ENCODE measurements at regions not wholly inside any gene's neighbourhood (a gene's known extent, or its start where the extent isn't known, plus 50 kb on each side); places are given as distances from the start of the nearest gene placed in this dataset.

- H3K9ac ChIP-seq (ENCODE audit: low read depth in 1 of 2, low read length in 2 of 2): no peak overlapping the region
- H3K27ac ChIP-seq (ENCODE audit: low read depth in 2 of 2, low read length in 2 of 2): no peak overlapping the region
- no peaks in the 10 kb centered on the region for H3K9me3 ChIP-seq (ENCODE audit: control insufficient read depth in 2 of 2, low read length in 2 of 2)
- no peaks in the 10 kb centered on the region for H3K36me3 ChIP-seq (ENCODE audit: control insufficient read depth in 2 of 2, insufficient read depth in 2 of 2, low read length in 2 of 2)
- no peaks in the 10 kb centered on the region for H3K4me1 ChIP-seq (ENCODE audit: control insufficient read depth in 2 of 2, insufficient read depth in 2 of 2, low read length in 2 of 2)
- H3K27me3 ChIP-seq (ENCODE audit: control insufficient read depth in 2 of 2, insufficient read depth in 2 of 2, low read length in 2 of 2): no peaks in the 10 kb centered on the region
- H3K4me3 ChIP-seq (ENCODE audit: low read length in 2 of 2): no peak overlapping the region
Measured at GRCh38 chr3:115423170-115423569, 200.1 kb upstream of the GAP43 start.

GRCh38 chr3:115428841-115429240, 194.5 kb upstream of the GAP43 start:
- H3K9ac ChIP-seq (ENCODE audit: low read depth in 1 of 2, low read length in 2 of 2): no peak overlapping the region
- no peak overlapping the region for H3K4me3 ChIP-seq (ENCODE audit: low read length in 2 of 2)
- H3K4me1 ChIP-seq (ENCODE audit: control insufficient read depth in 2 of 2, insufficient read depth in 2 of 2, low read length in 2 of 2): no peaks in the 10 kb centered on the region
- no peaks in the 10 kb centered on the region for H3K27me3 ChIP-seq (ENCODE audit: control insufficient read depth in 2 of 2, insufficient read depth in 2 of 2, low read length in 2 of 2)
- H3K9me3 ChIP-seq (ENCODE audit: control insufficient read depth in 2 of 2, low read length in 2 of 2): no peaks in the 10 kb centered on the region
- H3K27ac ChIP-seq (ENCODE audit: low read depth in 2 of 2, low read length in 2 of 2): no peak overlapping the region
- H3K36me3 ChIP-seq (ENCODE audit: control insufficient read depth in 2 of 2, insufficient read depth in 2 of 2, low read length in 2 of 2): no peaks in the 10 kb centered on the region

DNA sequence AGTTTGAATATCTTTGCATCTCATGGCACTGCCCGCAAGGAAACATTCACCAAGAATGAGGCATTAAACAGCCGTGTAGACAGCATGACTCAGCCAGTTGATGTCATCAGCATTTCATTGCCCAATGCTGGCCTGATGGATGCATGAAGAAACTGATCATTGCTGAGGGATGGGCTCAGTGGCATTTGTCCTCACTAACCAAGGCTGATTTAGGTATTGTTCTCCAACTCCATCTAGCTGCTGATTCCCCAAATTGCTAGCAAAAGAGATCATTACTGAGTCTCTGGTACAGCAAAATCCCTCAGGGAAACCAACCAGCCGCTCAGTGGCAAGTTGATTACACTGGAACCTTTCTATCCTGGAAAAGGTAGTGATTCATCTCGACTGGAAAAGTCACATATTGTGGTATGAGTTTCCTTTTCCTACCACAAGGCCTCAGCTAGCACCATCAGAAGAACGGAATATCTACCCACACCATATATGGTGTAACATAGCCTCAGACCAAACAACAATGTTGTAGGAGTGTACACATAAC, 186.5 kb upstream of the GAP43 start:
- Histone ChIP-seq H3K4me1 (ENCODE audit: control insufficient read depth in 2 of 2, insufficient read depth in 2 of 2, low read length in 2 of 2) (no peaks in the 10 kb centered on the region), H3K9ac (ENCODE audit: low read depth in 1 of 2, low read length in 2 of 2) (no peak overlapping the region), H3K36me3 (ENCODE audit: control insufficient read depth in 2 of 2, insufficient read depth in 2 of 2, low read length in 2 of 2) (no peaks in the 10 kb centered on the region), H3K9me3 (ENCODE audit: control insufficient read depth in 2 of 2, low read length in 2 of 2) (no peaks in the 10 kb centered on the region), H3K4me3 (ENCODE audit: low read length in 2 of 2) (no peak overlapping the region), H3K27ac (ENCODE audit: low read depth in 2 of 2, low read length in 2 of 2) (no peak overlapping the region), H3K27me3 (ENCODE audit: control insufficient read depth in 2 of 2, insufficient read depth in 2 of 2, low read length in 2 of 2) (no peaks in the 10 kb centered on the region)

- H3K36me3 ChIP-seq (ENCODE audit: control insufficient read depth in 2 of 2, insufficient read depth in 2 of 2, low read length in 2 of 2): no peaks in the 10 kb centered on the region
- H3K4me3 ChIP-seq (ENCODE audit: low read length in 2 of 2): no peak overlapping the region
- H3K27ac ChIP-seq (ENCODE audit: low read depth in 2 of 2, low read length in 2 of 2): no peak overlapping the region
- H3K9me3 ChIP-seq (ENCODE audit: control insufficient read depth in 2 of 2, low read length in 2 of 2): no peaks in the 10 kb centered on the region
- H3K4me1 ChIP-seq (ENCODE audit: control insufficient read depth in 2 of 2, insufficient read depth in 2 of 2, low read length in 2 of 2): no peaks in the 10 kb centered on the region
- no peaks in the 10 kb centered on the region for H3K27me3 ChIP-seq (ENCODE audit: control insufficient read depth in 2 of 2, insufficient read depth in 2 of 2, low read length in 2 of 2)
- H3K9ac ChIP-seq (ENCODE audit: low read depth in 1 of 2, low read length in 2 of 2): no peak overlapping the region
Measured at GRCh38 chr3:115438799-115439198, 184.5 kb upstream of the GAP43 start.

DNA sequence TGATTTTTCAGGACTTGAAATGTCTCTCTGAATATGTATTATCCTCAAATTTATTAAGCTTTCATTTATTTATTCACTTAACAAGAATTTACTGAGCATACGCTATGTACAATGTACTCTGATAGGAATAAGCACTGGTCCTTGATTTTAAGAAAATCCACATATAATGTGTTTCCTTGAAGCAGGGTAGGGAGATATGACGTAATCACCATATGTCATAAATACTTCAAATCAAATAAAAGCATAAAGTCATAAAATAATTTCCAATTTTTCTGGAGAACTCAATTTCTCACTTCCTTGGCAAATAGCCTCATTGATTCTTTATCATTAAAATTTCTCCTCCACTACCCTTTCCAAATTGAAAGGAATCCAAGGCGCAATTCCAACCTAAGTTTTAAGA, 177.8 kb upstream of the GAP43 start:
- Histone ChIP-seq H3K27me3 (ENCODE audit: control insufficient read depth in 2 of 2, insufficient read depth in 2 of 2, low read length in 2 of 2) (no peaks in the 10 kb centered on the region), H3K4me1 (ENCODE audit: control insufficient read depth in 2 of 2, insufficient read depth in 2 of 2, low read length in 2 of 2) (no peaks in the 10 kb centered on the region), H3K9ac (ENCODE audit: low read depth in 1 of 2, low read length in 2 of 2) (no peak overlapping the region), H3K4me3 (ENCODE audit: low read length in 2 of 2) (no peak overlapping the region), H3K9me3 (ENCODE audit: control insufficient read depth in 2 of 2, low read length in 2 of 2) (no peaks in the 10 kb centered on the region), H3K36me3 (ENCODE audit: control insufficient read depth in 2 of 2, insufficient read depth in 2 of 2, low read length in 2 of 2) (no peaks in the 10 kb centered on the region), H3K27ac (ENCODE audit: low read depth in 2 of 2, low read length in 2 of 2) (no peak overlapping the region)

DNA sequence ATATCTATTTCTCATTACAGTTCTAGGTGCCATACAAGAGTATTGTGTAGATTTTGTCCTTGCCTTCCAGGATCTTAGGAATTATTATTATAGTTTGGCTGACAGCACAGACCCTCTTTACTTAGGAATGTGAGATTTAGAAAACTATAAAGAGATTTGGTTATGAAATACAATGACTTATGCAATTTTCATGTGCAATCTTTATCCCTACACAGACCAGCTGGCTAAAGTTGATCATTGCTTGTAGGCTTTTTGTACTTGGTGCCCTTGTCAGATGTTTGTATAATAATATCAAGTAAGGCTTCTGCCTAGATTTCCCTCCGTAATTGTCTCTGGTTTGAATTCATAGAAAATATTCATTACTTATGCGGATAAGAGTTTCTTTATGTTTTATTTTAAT, 174.5 kb upstream of the GAP43 start:
- Histone ChIP-seq H3K27ac (ENCODE audit: low read depth in 2 of 2, low read length in 2 of 2) (no peak overlapping the region), H3K36me3 (ENCODE audit: control insufficient read depth in 2 of 2, insufficient read depth in 2 of 2, low read length in 2 of 2) (no peaks in the 10 kb centered on the region), H3K4me3 (ENCODE audit: low read length in 2 of 2) (no peak overlapping the region), H3K4me1 (ENCODE audit: control insufficient read depth in 2 of 2, insufficient read depth in 2 of 2, low read length in 2 of 2) (no peaks in the 10 kb centered on the region), H3K9ac (ENCODE audit: low read depth in 1 of 2, low read length in 2 of 2) (no peak overlapping the region), H3K9me3 (ENCODE audit: control insufficient read depth in 2 of 2, low read length in 2 of 2) (no peaks in the 10 kb centered on the region), H3K27me3 (ENCODE audit: control insufficient read depth in 2 of 2, insufficient read depth in 2 of 2, low read length in 2 of 2) (no peaks in the 10 kb centered on the region)

DNA sequence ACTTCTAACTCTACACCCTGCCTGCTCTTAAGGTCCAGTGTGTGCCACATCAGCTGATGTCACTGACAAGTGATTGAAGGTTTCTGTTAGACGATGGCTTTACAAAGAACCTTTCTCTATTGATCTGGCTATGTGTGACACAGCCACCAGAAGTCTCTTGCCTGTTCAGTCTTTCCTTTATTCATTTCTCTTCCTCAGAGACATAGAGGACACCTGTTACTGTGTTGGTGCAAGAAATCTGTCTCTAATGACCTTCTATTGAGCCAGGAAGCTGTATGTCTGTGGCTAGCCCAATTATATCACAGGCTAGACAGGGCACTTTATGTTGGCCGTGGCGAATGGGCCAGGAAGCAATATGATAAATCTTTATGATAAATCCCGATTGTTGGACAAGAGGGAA, 173.3 kb upstream of the GAP43 start:
- H3K9ac ChIP-seq (ENCODE audit: low read depth in 1 of 2, low read length in 2 of 2): no peak overlapping the region
- H3K36me3 ChIP-seq (ENCODE audit: control insufficient read depth in 2 of 2, insufficient read depth in 2 of 2, low read length in 2 of 2): no peaks in the 10 kb centered on the region
- no peaks in the 10 kb centered on the region for H3K27me3 ChIP-seq (ENCODE audit: control insufficient read depth in 2 of 2, insufficient read depth in 2 of 2, low read length in 2 of 2)
- no peak overlapping the region for H3K4me3 ChIP-seq (ENCODE audit: low read length in 2 of 2)
- no peak overlapping the region for H3K27ac ChIP-seq (ENCODE audit: low read depth in 2 of 2, low read length in 2 of 2)
- no peaks in the 10 kb centered on the region for H3K4me1 ChIP-seq (ENCODE audit: control insufficient read depth in 2 of 2, insufficient read depth in 2 of 2, low read length in 2 of 2)
- H3K9me3 ChIP-seq (ENCODE audit: control insufficient read depth in 2 of 2, low read length in 2 of 2): no peaks in the 10 kb centered on the region

DNA sequence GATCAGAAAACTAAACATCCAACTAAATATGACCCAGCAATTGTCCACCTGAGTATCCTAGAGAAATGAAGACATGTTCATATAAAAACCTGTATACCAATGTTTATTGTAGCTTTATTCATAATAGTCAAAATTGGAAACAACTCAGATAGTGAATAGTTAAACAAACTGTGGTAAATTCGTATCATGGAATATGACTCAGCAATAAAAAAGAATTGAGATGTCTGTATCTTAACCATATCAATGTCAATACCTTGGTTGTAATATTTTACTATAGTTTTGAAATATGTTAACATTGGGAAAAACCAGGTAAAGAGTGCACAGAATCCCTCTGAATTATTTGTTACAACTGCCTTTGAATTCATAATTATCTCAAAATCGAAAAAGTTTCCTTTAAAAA, 159.3 kb upstream of the GAP43 start:
- H3K36me3 ChIP-seq (ENCODE audit: control insufficient read depth in 2 of 2, insufficient read depth in 2 of 2, low read length in 2 of 2): no peaks in the 10 kb centered on the region
- no peaks in the 10 kb centered on the region for H3K4me1 ChIP-seq (ENCODE audit: control insufficient read depth in 2 of 2, insufficient read depth in 2 of 2, low read length in 2 of 2)
- no peak overlapping the region for H3K4me3 ChIP-seq (ENCODE audit: low read length in 2 of 2)
- no peaks in the 10 kb centered on the region for H3K27me3 ChIP-seq (ENCODE audit: control insufficient read depth in 2 of 2, insufficient read depth in 2 of 2, low read length in 2 of 2)
- H3K9ac ChIP-seq (ENCODE audit: low read depth in 1 of 2, low read length in 2 of 2): no peak overlapping the region
- H3K9me3 ChIP-seq (ENCODE audit: control insufficient read depth in 2 of 2, low read length in 2 of 2): no peaks in the 10 kb centered on the region
- no peak overlapping the region for H3K27ac ChIP-seq (ENCODE audit: low read depth in 2 of 2, low read length in 2 of 2)

DNA sequence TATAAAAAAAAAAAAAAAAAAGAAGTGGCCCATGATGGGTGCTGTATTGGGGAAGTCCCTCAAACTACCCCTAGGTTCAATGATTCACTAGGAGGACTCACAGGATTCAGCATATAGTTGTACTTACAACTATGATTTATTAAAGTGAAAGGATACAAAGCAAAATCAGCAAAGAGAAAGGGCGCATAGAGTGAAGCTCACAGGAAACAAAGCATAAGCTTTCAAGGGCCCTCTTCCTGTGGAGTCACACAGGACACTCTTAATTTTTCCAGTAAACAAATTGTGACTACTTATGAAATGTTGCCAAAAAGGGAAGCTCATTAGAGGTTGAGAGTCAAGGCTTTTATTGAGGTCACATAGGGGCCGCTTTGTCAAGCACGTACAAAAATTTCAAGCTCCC, 153.7 kb upstream of the GAP43 start:
- H3K27ac ChIP-seq (ENCODE audit: low read depth in 2 of 2, low read length in 2 of 2): no peak overlapping the region
- no peaks in the 10 kb centered on the region for H3K27me3 ChIP-seq (ENCODE audit: control insufficient read depth in 2 of 2, insufficient read depth in 2 of 2, low read length in 2 of 2)
- no peaks in the 10 kb centered on the region for H3K9me3 ChIP-seq (ENCODE audit: control insufficient read depth in 2 of 2, low read length in 2 of 2)
- no peak overlapping the region for H3K4me3 ChIP-seq (ENCODE audit: low read length in 2 of 2)
- H3K4me1 ChIP-seq (ENCODE audit: control insufficient read depth in 2 of 2, insufficient read depth in 2 of 2, low read length in 2 of 2): no peaks in the 10 kb centered on the region
- no peaks in the 10 kb centered on the region for H3K36me3 ChIP-seq (ENCODE audit: control insufficient read depth in 2 of 2, insufficient read depth in 2 of 2, low read length in 2 of 2)
- no peak overlapping the region for H3K9ac ChIP-seq (ENCODE audit: low read depth in 1 of 2, low read length in 2 of 2)

GRCh38 chr3:115470254-115470653, 153.1 kb upstream of the GAP43 start:
- no peaks in the 10 kb centered on the region for H3K27me3 ChIP-seq (ENCODE audit: control insufficient read depth in 2 of 2, insufficient read depth in 2 of 2, low read length in 2 of 2)
- no peak overlapping the region for H3K27ac ChIP-seq (ENCODE audit: low read depth in 2 of 2, low read length in 2 of 2)
- H3K9ac ChIP-seq (ENCODE audit: low read depth in 1 of 2, low read length in 2 of 2): no peak overlapping the region
- H3K4me3 ChIP-seq (ENCODE audit: low read length in 2 of 2): no peak overlapping the region
- H3K36me3 ChIP-seq (ENCODE audit: control insufficient read depth in 2 of 2, insufficient read depth in 2 of 2, low read length in 2 of 2): no peaks in the 10 kb centered on the region
- no peaks in the 10 kb centered on the region for H3K4me1 ChIP-seq (ENCODE audit: control insufficient read depth in 2 of 2, insufficient read depth in 2 of 2, low read length in 2 of 2)
- H3K9me3 ChIP-seq (ENCODE audit: control insufficient read depth in 2 of 2, low read length in 2 of 2): no peaks in the 10 kb centered on the region
